ENCODE measurements at regions not wholly inside any gene's neighbourhood (a gene's known extent, or its start where the extent isn't known, plus 50 kb on each side); places are given as distances from the start of the nearest gene placed in this dataset.

- intact Hi-C loops (cut with DNase I), result no loop called here
- no peak overlapping the region for H3K27ac ChIP-seq
- ATAC-seq (peak in 1 of 2 donors; percentile 66), DNase-seq (no peak)
- no peaks in the 10 kb centered on the region for H3K9me3 ChIP-seq
- no peak overlapping the region for H3K4me3 ChIP-seq
- no peaks in the 10 kb centered on the region for H3K36me3 ChIP-seq
- TF ChIP-seq CTCF (IDR thresholded peaks at IDR 0.05), result no peak
- H3K4me1 ChIP-seq, result no peaks in the 10 kb centered on the region
- H3K27me3 ChIP-seq (ENCODE audit: low read depth), result peaks cover 7% of the 10 kb centered on the region
Observed at GRCh38 chr20:60297649-60298048, 339.4 kb downstream of the CDH26 start.

GRCh38 chr20:60298647-60299046 is 340.4 kb downstream of the CDH26 start:
- no peak overlapping the region for H3K27ac ChIP-seq
- H3K9me3 ChIP-seq, result no peaks in the 10 kb centered on the region
- ATAC-seq (no peak), DNase-seq (no peak)
- no peak overlapping the region for H3K4me3 ChIP-seq
- no peaks in the 10 kb centered on the region for H3K36me3 ChIP-seq
- intact Hi-C loops (cut with DNase I), result no loop called here
- H3K27me3 ChIP-seq (ENCODE audit: low read depth), result peaks cover 7% of the 10 kb centered on the region
- no peaks in the 10 kb centered on the region for H3K4me1 ChIP-seq
- TF ChIP-seq CTCF (IDR thresholded peaks at IDR 0.05), result no peak

- Histone ChIP-seq H3K4me3 (no peak overlapping the region), H3K27me3 (ENCODE audit: low read depth) (peaks cover 7% of the 10 kb centered on the region), H3K27ac (no peak overlapping the region), H3K9me3 (no peaks in the 10 kb centered on the region), H3K36me3 (no peaks in the 10 kb centered on the region), H3K4me1 (no peaks in the 10 kb centered on the region)
- ATAC-seq, result peak in 1 of 2 donors; percentile 41
- no peak for TF ChIP-seq CTCF (IDR thresholded peaks at IDR 0.05)
- DNase-seq, result no peak
- intact Hi-C loops (cut with DNase I), result no loop called here
Observed at GRCh38 chr20:60299951-60300350, 341.7 kb downstream of the CDH26 start.

- ATAC-seq, result no peak
- Histone ChIP-seq H3K27ac (no peak overlapping the region), H3K27me3 (ENCODE audit: low read depth) (peaks cover 7% of the 10 kb centered on the region), H3K9me3 (no peaks in the 10 kb centered on the region), H3K36me3 (no peaks in the 10 kb centered on the region), H3K4me3 (no peak overlapping the region), H3K4me1 (no peaks in the 10 kb centered on the region)
- no peak for TF ChIP-seq CTCF (IDR thresholded peaks at IDR 0.05)
- DNase-seq, result no peak
- intact Hi-C loops (cut with DNase I), result no loop called here
Observed at GRCh38 chr20:60300374-60300773, 342.2 kb downstream of the CDH26 start.

- Histone ChIP-seq H3K9me3 (no peaks in the 10 kb centered on the region), H3K27me3 (ENCODE audit: low read depth) (peaks cover 7% of the 10 kb centered on the region), H3K4me3 (no peak overlapping the region), H3K36me3 (no peaks in the 10 kb centered on the region), H3K27ac (no peak overlapping the region), H3K4me1 (no peaks in the 10 kb centered on the region)
- TF ChIP-seq CTCF (IDR thresholded peaks at IDR 0.05), result no peak
- intact Hi-C loops (cut with DNase I), result no loop called here
- ATAC-seq (no peak), DNase-seq (no peak)
Observed at GRCh38 chr20:60302875-60303274, 344.7 kb downstream of the CDH26 start.

- peaks cover 6% of the 10 kb centered on the region for H3K27me3 ChIP-seq (ENCODE audit: low read depth)
- intact Hi-C loops (cut with DNase I), result no loop called here
- DNase-seq, result no peak
Observed at GRCh38 chr20:60304026-60304590, 345.9 kb downstream of the CDH26 start.

More at GRCh38 chr20:60304026-60304590, 345.9 kb downstream of the CDH26 start:
- no peak for TF ChIP-seq CTCF (IDR thresholded peaks at IDR 0.05)
- no peaks in the 10 kb centered on the region for H3K36me3 ChIP-seq
- H3K27ac ChIP-seq, result no peak overlapping the region
- no peak overlapping the region for H3K4me3 ChIP-seq
- H3K4me1 ChIP-seq, result no peaks in the 10 kb centered on the region
- no peak for ATAC-seq
- no peaks in the 10 kb centered on the region for H3K9me3 ChIP-seq
